ENCODE measurements at regions not wholly inside any gene's neighbourhood (a gene's known extent, or its start where the extent isn't known, plus 50 kb on each side); places are given as distances from the start of the nearest gene placed in this dataset.

GRCh38 chr4:154049457-154050181, 260.7 kb upstream of the SFRP2 start:
- TF ChIP-seq CTCF (conservative IDR thresholded peaks at IDR 0.05; ENCODE audit: low read depth, low read length) (peak; percentile 41), EZH2 (IDR thresholded peaks at IDR 0.05; ENCODE audit: borderline replicate concordance, low read depth, low read length, poor library complexity, severe bottlenecking) (no peak)
